Common myeloid progenitor, CD34-positive (primary cell): ENCODE measurements at regions not wholly inside any gene's neighbourhood (a gene's known extent, or its start where the extent isn't known, plus 50 kb on each side); places are given as distances from the start of the nearest gene placed in this dataset.

Source experiments
- CTCF ChIA-PET: fragments of 350-600 bp; sonication (Branson Sonifier 250); formaldehyde crosslinking; loops from one replicate; lab custom pipeline; 2021; ENCODE audit warnings: antibody characterized with exemption; lab: Charles Lee
- POLR2A ChIA-PET: fragments of 350-600 bp; sonication (Branson Sonifier 250); formaldehyde crosslinking; loops from one replicate; lab custom pipeline; 2021; ENCODE audit warnings: antibody characterized with exemption; lab: Charles Lee
- DNase-seq, 3 donors: peaks; one replicate each; pipeline versions ENCODE4 v3.0.0 to v3.0.0-alpha.2; 2013
- H3K27ac ChIP-seq, 2 experiments: 1 replicate in 1 of 2; 2 replicates in 1 of 2; pipeline ENCODE4 v1.7.0; 2013; ENCODE audit warnings: inconsistent platforms in 2 of 2, low read length in 2 of 2, mild to moderate bottlenecking in 2 of 2, low read depth in 1 of 2, moderate library complexity in 1 of 2; ENCODE audit not compliant: severe bottlenecking in 2 of 2, insufficient read depth in 1 of 2, poor library complexity in 1 of 2
- H3K27me3 ChIP-seq, 5 experiments: replicated peaks in 2 of 5; 1 replicate in 3 of 5; 2 replicates in 2 of 5; pipeline versions ENCODE4 v1.6.1 to v1.7.0; 2013; ENCODE audit warnings: low read length in 4 of 5, mild to moderate bottlenecking in 2 of 5, moderate library complexity in 2 of 5, inconsistent platforms in 1 of 5; ENCODE audit not compliant: insufficient read depth in 5 of 5, control insufficient read depth in 4 of 5
- H3K36me3 ChIP-seq, 4 experiments: 1 replicate in 2 of 4; 2 replicates in 2 of 4; pipeline versions ENCODE4 v1.6.1 to v1.7.0; 2013; ENCODE audit warnings: low read length in 3 of 4, control low read depth in 1 of 4, mild to moderate bottlenecking in 1 of 4; ENCODE audit not compliant: control insufficient read depth in 4 of 4, insufficient read depth in 4 of 4
- H3K4me1 ChIP-seq, 4 experiments: 1 replicate in 3 of 4; 2 replicates in 1 of 4; pipeline versions ENCODE4 v1.6.1 to v1.7.1; 2013; ENCODE audit warnings: low read length in 3 of 4, mild to moderate bottlenecking in 3 of 4, control low read depth in 1 of 4, inconsistent platforms in 1 of 4, moderate library complexity in 1 of 4; ENCODE audit not compliant: control insufficient read depth in 4 of 4, insufficient read depth in 4 of 4; ENCODE audit errors: control extremely low read depth in 1 of 4
- H3K4me3 ChIP-seq, 7 experiments: 1 replicate in 4 of 7; 2 replicates in 3 of 7; pipeline versions ENCODE4 v1.5.1 to v1.7.0; 2013; ENCODE audit warnings: mild to moderate bottlenecking in 7 of 7, low read length in 6 of 7, moderate library complexity in 6 of 7, inconsistent platforms in 2 of 7, low read depth in 2 of 7, control low read depth in 1 of 7; ENCODE audit not compliant: insufficient read depth in 4 of 7, control insufficient read depth in 1 of 7; ENCODE audit errors: extremely low read depth in 1 of 7
- H3K9me3 ChIP-seq, 5 experiments: 1 replicate in 4 of 5; 2 replicates in 1 of 5; pipeline versions ENCODE4 v1.6.1 to v1.7.1; 2013; ENCODE audit warnings: low read length in 4 of 5, mild to moderate bottlenecking in 2 of 5, inconsistent platforms in 1 of 5, low read depth in 1 of 5, moderate library complexity in 1 of 5; ENCODE audit not compliant: control insufficient read depth in 4 of 5, insufficient read depth in 2 of 5; ENCODE audit errors: control extremely low read depth in 1 of 5
- WGBS: methylation state at CpG from one replicate; pipeline ENCODE4 v1.1.5; 2013; ENCODE audit not compliant: insufficient coverage; 5-methylcytosine and 5-hydroxymethylcytosine counted together

DNA sequence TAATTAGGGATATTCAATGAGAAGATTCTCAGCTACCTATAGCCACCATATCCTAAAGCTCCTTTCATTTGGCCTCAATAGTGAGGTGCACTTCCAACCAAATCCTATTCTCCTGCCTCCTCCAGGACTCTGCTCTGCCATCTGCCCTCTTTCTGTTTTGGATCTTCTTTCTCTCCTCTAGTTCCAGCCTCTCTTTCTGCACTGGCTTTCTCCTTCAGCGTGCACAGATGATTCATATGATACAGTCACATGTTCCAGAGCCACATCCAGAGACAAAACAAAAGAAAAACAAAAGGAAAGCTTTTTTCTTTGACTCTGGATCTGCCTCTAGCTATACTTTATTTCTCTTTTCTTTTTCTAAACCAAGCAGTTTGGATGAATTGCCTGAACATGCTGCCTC lies 531.9 kb upstream of the MAN1A1 start:
- Histone ChIP-seq H3K9me3 (peaks cover 0 to 6% (median 0%) of the 10 kb centered on the region in 5 experiments), H3K27ac (no peak overlapping the region), H3K36me3 (no peaks in the 10 kb centered on the region), H3K4me1 (peaks cover 0 to 2% (median 0%) of the 10 kb centered on the region in 4 experiments), H3K27me3 (no peaks in the 10 kb centered on the region), H3K4me3 (no peak overlapping the region)
- WGBS, result 90% methylated on average over 1 of the region's 1 CpG
- DNase-seq, result no peak
- ChIA-PET CTCF (no interaction called here), POLR2A (no interaction called here)

DNA sequence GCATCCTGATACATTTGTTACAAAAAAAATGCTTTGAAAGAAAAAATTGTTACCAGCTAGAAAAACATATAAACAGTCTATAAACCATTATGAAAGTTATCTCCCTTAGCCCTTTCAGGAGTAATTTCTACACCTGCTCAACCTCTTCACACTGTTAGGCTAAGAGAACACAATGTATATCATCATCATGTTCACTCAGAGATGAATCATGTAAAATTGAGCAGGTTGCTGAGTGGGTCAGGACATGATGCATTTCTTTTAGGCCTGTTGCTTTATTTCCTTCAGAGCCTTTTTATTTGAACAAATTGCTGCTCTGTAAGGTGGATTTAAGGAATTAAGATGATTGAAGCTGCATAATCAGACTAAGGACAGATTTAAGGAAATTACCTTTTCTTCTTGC lies 531.3 kb upstream of the MAN1A1 start:
- POLR2A ChIA-PET, result no interaction called here
- no peaks in the 10 kb centered on the region for H3K36me3 ChIP-seq
- DNase-seq, result no peak
- H3K27ac ChIP-seq, result no peak overlapping the region
- peaks cover 0 to 6% (median 0%) of the 10 kb centered on the region in 5 experiments for H3K9me3 ChIP-seq
- H3K4me3 ChIP-seq, result no peak overlapping the region
- no peaks in the 10 kb centered on the region for H3K27me3 ChIP-seq
- H3K4me1 ChIP-seq, result peaks cover 0 to 2% (median 0%) of the 10 kb centered on the region in 4 experiments
- CTCF ChIA-PET, result no interaction called here

DNA sequence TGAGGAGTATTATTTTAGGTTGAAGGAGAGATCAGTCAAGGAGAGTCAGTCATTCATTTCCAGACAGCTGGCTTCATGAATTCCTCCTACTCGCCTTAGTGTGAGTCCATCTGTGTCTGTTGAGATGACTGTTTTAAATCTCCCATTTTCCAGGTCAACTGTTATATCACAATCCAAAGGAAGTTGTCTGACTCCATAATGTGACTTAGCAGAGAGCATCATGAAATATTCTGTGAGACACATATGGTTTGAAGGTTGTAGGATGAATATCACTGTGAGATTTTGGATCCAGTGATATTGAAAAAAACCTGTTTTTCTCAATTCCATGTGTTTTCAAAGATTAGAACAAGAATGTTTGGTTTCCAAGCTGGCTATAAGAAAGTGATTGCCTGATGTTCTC lies 530.2 kb upstream of the MAN1A1 start:
- H3K27me3 ChIP-seq, result no peaks in the 10 kb centered on the region
- H3K9me3 ChIP-seq, result peaks cover 0 to 6% (median 0%) of the 10 kb centered on the region in 5 experiments
- no peak overlapping the region for H3K4me3 ChIP-seq
- no peak for DNase-seq
- no peak overlapping the region for H3K27ac ChIP-seq
- WGBS, result no CpG with 5 or more reads among the region's 1 CpG
- no peaks in the 10 kb centered on the region for H3K36me3 ChIP-seq
- CTCF ChIA-PET, result no interaction called here
- POLR2A ChIA-PET, result no interaction called here
- no peaks in the 10 kb centered on the region for H3K4me1 ChIP-seq

DNA sequence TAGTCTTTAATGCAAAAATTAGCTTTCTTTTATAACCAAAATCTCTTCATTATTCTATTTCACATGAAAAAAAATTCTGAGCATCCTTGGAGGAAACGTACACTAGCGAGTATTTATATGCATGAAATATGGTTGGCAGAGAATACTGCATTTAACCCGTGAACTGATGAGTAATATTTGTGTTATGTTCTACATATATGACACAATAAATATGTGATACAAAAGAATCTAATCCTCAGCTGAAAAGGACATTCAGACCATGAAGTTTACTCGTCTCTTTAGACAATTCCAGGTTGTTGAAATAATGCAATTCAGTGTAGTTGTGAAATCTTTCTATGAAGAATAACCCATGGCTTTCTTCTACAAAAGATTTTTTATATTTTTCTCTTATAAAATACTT lies 524.8 kb upstream of the MAN1A1 start:
- H3K4me1 ChIP-seq, result no peaks in the 10 kb centered on the region
- H3K9me3 ChIP-seq, result no peaks in the 10 kb centered on the region
- WGBS, result no CpG with 5 or more reads among the region's 4 CpGs
- H3K36me3 ChIP-seq, result no peaks in the 10 kb centered on the region
- DNase-seq, result no peak
- H3K27ac ChIP-seq, result no peak overlapping the region
- ChIA-PET POLR2A (no interaction called here), CTCF (no interaction called here)
- no peaks in the 10 kb centered on the region for H3K27me3 ChIP-seq
- no peak overlapping the region for H3K4me3 ChIP-seq

DNA sequence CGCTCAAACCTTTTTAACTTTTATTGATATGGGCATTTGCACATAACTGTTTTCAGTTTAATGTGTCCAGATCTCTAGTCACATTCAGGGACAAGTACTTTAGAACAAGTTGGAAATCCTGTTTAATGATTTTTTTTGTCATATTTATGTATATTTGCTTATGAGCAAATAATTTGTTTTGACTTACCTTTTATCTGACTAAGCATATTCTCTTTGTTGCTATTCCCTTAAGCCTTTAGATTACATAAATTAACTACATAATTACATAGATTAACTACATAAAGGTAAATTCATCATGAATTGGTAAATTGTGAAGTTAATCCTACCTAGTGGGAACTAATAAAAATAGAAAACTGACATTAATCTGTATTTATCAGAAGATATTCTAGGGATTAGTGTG lies 523.5 kb upstream of the MAN1A1 start:
- H3K27me3 ChIP-seq, result no peaks in the 10 kb centered on the region
- POLR2A ChIA-PET, result no interaction called here

DNA sequence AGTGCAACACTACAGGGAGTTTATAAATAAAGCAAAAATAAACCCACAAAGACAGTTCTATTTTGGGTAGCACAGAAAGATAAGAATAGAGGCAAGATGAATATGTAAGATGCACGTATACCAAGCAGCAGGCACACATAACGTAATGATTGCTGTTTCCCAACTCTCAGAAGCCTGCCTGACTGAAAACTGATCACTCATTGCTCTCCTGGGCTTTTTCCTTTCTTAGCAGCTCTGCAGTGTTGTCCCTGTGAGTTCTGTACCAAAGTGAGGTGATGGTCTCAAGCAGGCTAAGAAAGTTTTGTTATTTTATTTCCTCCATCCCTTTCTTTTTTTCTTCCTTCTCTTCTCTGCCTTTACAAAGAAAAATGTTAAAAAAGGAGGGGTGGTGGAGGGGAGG lies 522.0 kb upstream of the MAN1A1 start:
- H3K4me3 ChIP-seq, result no peak overlapping the region
- no peaks in the 10 kb centered on the region for H3K4me1 ChIP-seq
- 100% methylated on average over 2 of the region's 2 CpGs for WGBS
- no peak for DNase-seq
- H3K36me3 ChIP-seq, result no peaks in the 10 kb centered on the region
- no peak overlapping the region for H3K27ac ChIP-seq
- H3K9me3 ChIP-seq, result peaks cover 0 to 4% (median 1%) of the 10 kb centered on the region in 5 experiments
- POLR2A ChIA-PET, result no interaction called here
- CTCF ChIA-PET, result no interaction called here
- H3K27me3 ChIP-seq, result no peaks in the 10 kb centered on the region

More for the DNA sequence above, 523.5 kb upstream of the MAN1A1 start:
- Histone ChIP-seq H3K9me3 (no peaks in the 10 kb centered on the region), H3K4me3 (no peak overlapping the region), H3K36me3 (no peaks in the 10 kb centered on the region), H3K27ac (no peak overlapping the region), H3K4me1 (no peaks in the 10 kb centered on the region)
- CTCF ChIA-PET, result no interaction called here
- WGBS, result no CpG with 5 or more reads among the region's 1 CpG
- no peak for DNase-seq

DNA sequence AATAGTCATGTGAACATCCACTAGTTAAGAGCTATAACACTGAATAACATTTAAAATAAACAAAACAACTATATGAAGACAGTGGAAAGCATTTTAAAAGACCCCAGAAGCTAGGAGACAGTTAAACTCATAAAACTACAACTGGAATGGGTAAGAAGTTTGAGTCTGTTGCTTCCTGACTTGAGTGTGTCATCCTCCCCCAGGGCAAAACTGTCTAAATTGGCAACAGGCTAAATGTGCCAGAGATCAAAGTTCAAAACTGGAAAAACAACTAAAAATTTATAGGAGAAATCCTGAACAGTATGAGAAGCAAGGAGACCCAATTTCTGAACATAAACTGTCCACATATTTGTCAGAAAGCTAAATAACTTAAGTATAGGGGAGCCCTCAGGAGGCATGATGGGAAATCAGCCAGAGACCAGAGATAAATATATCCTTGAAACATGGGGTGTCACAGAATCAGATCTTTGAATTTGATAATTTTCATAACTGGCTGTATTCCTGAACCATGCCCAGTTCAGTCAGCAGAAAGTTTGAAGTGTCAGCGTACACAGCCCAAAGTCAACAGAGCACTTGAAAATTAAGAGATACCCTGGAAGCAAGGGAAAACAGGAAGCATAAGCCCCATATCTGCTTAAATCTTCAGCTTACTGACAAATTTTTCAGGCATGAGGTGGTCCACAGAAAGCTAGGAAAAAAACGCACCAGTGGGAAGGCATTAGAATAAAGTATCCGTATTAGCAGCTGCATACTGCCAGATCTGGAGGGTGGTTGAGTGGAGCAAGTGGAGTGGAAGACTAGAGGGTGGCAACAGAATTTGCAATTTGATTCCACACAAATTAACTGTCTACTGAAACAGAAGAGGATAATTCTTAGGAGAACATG lies 516.1 kb upstream of the MAN1A1 start:
- Histone ChIP-seq H3K27ac (no peak overlapping the region), H3K36me3 (peaks cover 0 to 2% (median 0%) of the 10 kb centered on the region in 4 experiments), H3K4me1 (no peaks in the 10 kb centered on the region), H3K27me3 (no peaks in the 10 kb centered on the region), H3K9me3 (peaks cover 3 to 13% (median 4%) of the 10 kb centered on the region in 5 experiments), H3K4me3 (no peak overlapping the region)
- 100% methylated on average over 3 of the region's 3 CpGs for WGBS
- POLR2A ChIA-PET, result no interaction called here
- DNase-seq, result no peak
- CTCF ChIA-PET, result no interaction called here
